ENCODE measurements at regions not wholly inside any gene's neighbourhood (a gene's known extent, or its start where the extent isn't known, plus 50 kb on each side); places are given as distances from the start of the nearest gene placed in this dataset.

DNA sequence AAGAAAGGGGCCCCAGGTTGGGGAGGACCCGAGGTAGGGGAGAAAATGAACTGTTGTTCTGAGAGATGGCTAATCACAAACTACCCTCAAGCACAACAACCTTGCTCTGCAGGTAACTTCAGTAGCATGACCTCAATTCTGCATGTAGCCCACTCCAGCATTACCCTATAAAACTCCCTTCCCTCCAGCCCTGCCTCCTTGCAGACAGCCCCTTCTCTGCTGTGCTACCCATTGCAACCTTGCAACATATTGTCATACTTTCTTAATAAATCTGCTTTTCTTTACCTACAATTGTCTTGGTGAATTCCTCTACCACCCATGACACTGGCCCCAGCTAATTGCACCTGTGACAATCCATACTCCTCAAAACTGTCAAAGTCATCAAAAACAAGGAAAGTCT, 428.9 kb downstream of the MATN1 start:
- Mint-ChIP-seq H3K4me3 (no peak overlapping the region), H3K9me3 (peaks cover 9% of the 10 kb centered on the region), H3K36me3 (no peaks in the 10 kb centered on the region), H3K4me1 (no peaks in the 10 kb centered on the region), H3K27ac (no peak overlapping the region), H3K27me3 (peaks cover 11% of the 10 kb centered on the region)
- ATAC-seq (ENCODE audit: low read depth) (no peak), DNase-seq (ENCODE audit: low spot score in 2 of 2) (peak in 1 of 2 donors; percentile 5)

DNA sequence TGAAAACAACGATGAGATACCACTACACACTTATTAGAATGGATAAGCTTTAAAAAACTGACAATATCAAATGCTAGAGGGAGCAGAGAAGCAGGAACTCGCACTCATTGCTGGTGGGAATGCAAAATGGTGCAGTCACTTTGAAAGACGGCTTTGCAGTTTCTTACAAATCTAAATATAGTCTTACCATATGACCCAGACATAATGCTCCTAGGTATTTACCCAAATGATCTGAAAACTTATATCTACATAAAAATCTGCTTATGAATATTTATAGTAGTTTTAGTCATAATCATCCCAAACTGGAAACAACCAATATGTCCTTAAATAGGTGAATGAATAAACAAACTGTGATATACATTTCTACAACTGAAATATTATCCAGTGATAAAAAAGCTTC, 430.9 kb downstream of the MATN1 start:
- Mint-ChIP-seq H3K4me3 (no peak overlapping the region), H3K4me1 (no peaks in the 10 kb centered on the region), H3K27me3 (peaks cover 8% of the 10 kb centered on the region), H3K36me3 (no peaks in the 10 kb centered on the region), H3K9me3 (peaks cover 4% of the 10 kb centered on the region), H3K27ac (no peak overlapping the region)
- ATAC-seq (ENCODE audit: low read depth) (no peak), DNase-seq (ENCODE audit: low spot score in 2 of 2) (no peak)

DNA sequence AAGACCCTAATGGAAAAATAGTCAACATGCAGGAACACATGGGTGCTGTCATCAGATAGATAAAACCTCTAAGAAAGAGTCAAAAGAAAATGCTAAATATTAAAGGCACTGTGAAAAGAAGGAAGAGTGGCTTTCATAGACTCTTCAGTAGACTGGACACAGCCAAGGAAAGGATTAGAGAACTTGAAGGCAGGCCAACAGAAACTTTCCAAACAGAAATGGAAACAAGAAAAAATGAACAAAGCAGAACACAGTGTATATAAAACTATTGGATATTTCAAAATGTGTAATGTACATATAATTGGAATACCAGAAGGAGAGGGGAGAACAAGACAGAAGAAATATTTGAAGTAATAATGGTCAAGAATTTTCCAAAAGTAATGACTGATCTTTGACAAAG, 431.9 kb downstream of the MATN1 start:
- no peaks in the 10 kb centered on the region for H3K4me1 Mint-ChIP-seq
- ATAC-seq (ENCODE audit: low read depth) (no peak), DNase-seq (ENCODE audit: low spot score in 2 of 2) (no peak)
- H3K27ac Mint-ChIP-seq = no peak overlapping the region
- no peaks in the 10 kb centered on the region for H3K36me3 Mint-ChIP-seq
- no peaks in the 10 kb centered on the region for H3K9me3 Mint-ChIP-seq
- peaks cover 6% of the 10 kb centered on the region for H3K27me3 Mint-ChIP-seq
- H3K4me3 Mint-ChIP-seq = no peak overlapping the region

DNA sequence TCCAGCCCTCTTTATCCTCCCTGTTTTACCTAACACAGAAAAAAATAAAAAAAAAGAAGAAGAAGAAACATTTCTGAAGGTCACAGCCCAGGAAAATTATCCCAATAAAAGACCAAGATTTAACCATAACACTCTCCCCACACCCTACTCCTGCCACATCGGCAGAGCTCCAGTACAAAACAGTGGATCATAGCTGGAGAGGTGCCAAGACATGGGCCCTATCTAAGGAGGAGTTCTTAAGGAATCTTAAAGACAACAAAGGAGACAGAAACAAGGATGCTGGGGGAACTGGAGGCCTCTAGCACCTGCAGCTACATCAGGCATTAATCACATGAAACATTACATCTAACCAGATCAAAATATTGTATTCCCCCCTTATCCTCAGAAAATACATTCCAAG, 432.8 kb downstream of the MATN1 start:
- Mint-ChIP-seq H3K4me3 (no peak overlapping the region), H3K36me3 (no peaks in the 10 kb centered on the region), H3K4me1 (no peaks in the 10 kb centered on the region), H3K27me3 (peaks cover 6% of the 10 kb centered on the region), H3K27ac (no peak overlapping the region), H3K9me3 (no peaks in the 10 kb centered on the region)
- no peak for ATAC-seq (ENCODE audit: low read depth)
- peak in 1 of 2 donors; percentile 2 for DNase-seq (ENCODE audit: low spot score in 2 of 2)

DNA sequence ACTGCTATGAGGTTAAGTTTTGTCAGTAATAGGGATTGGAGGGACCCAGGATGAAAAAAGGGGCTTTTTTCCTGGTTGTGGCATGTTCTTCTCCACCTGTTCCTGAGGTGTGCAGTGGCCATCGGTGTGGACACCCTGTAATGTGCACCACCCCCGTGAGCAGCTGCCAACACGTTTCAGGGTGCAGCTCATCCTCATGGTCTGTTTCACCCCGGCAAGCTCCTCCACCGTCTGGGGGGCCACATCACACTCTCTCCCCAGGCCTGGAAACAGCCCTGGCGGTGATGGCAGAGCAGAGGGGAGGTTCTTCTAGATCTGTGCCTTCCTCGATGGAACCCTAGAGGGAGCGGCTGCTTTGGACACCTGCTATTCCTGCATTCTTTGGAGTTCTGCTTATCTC, 435.4 kb downstream of the MATN1 start:
- DNase-seq (ENCODE audit: low spot score in 2 of 2) = peak in 1 of 2 donors; percentile 4
- Mint-ChIP-seq H3K27me3 (peaks cover 4% of the 10 kb centered on the region), H3K27ac (no peak overlapping the region), H3K4me3 (no peak overlapping the region), H3K9me3 (no peaks in the 10 kb centered on the region), H3K36me3 (no peaks in the 10 kb centered on the region), H3K4me1 (no peaks in the 10 kb centered on the region)
- ATAC-seq (ENCODE audit: low read depth) = no peak

DNA sequence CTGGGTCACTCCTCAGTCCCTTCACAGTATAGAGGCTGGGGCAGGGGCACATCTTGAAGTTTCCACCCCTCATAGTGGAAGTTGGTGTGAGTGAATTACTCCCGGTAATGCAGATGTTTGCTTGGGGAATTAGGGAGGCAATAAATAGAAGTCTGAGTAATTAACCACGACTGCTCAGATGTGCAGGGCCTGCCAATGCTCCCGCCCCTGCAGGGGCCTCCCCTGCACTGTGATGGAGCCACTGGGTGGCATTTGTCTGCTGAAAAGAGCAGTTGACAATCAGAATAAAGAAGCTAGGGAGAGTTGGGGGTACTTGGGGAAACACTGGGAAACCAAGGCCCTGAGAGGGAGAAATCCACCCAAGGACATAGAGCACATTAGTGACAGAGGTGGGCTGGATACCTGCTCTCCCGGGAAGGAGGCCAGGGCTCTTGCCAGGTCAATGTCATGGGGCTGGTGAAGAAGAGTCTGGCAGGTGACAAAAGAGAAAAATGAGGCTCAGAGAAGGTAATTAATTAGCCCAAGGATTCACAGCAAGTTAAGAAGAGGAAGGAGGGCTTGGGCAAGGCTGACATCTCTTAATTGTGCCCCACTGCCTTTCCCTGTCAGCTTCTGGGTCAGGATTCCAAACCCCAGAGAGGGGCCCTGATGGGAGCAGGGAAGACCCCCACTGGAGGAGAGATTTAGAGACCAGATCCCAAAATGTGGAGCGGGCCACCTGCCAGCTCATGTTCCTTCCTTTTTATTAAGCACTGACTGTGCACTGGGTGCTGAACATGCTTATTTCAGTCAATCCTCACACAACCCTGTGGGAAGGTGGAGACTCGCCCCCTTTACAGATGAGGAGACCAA, 436.2 kb downstream of the MATN1 start:
- H3K9me3 Mint-ChIP-seq = no peaks in the 10 kb centered on the region
- ATAC-seq (ENCODE audit: low read depth) (no peak), DNase-seq (ENCODE audit: low spot score in 2 of 2) (peak in 1 of 2 donors; percentile 7)
- H3K36me3 Mint-ChIP-seq = no peaks in the 10 kb centered on the region
- no peaks in the 10 kb centered on the region for H3K4me1 Mint-ChIP-seq
- peaks cover 6% of the 10 kb centered on the region for H3K27me3 Mint-ChIP-seq
- H3K27ac Mint-ChIP-seq = no peak overlapping the region
- H3K4me3 Mint-ChIP-seq = no peak overlapping the region

DNA sequence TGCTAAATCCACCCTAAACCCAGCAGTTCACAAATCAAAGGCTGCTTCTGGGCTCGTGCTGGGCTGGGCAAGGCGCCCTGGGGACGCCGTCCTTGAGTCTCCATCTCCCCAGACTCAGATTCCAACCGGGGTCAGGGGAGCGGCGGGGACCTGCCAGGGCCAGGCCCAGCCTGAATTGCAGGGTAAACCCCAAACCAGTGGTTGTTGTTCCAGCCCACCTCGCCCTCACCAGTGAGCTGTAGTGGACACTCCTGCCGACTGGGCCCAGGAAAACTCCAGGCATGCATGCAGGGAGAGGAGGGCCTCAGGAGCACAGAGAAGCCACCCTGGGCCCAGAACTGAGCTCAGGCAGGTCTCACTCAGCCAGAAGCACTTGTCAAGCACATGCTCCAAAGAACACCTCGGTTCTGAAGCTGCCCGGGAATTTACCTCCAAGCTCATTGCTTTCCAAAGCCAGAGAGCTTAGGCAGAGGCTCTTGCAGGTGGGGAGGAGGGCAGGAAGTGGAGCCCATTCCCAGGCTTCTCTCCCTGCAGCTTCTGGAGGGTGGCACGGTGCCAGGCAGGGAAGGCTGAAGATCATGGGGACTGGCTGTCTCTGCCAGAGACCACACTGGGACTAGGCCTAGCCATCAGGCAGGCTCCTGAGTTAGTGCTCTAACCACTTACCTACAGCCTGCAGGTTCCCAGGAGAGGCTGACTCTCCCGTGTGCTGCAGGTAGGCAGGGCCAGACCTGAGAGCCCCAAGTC, 437.0 kb downstream of the MATN1 start:
- no peak overlapping the region for H3K4me3 Mint-ChIP-seq
- H3K9me3 Mint-ChIP-seq = no peaks in the 10 kb centered on the region
- no peak overlapping the region for H3K27ac Mint-ChIP-seq
- no peaks in the 10 kb centered on the region for H3K36me3 Mint-ChIP-seq
- no peaks in the 10 kb centered on the region for H3K4me1 Mint-ChIP-seq
- ATAC-seq (ENCODE audit: low read depth) = no peak
- peak in 1 of 2 donors; percentile 7 for DNase-seq (ENCODE audit: low spot score in 2 of 2)
- H3K27me3 Mint-ChIP-seq = peaks cover 6% of the 10 kb centered on the region

DNA sequence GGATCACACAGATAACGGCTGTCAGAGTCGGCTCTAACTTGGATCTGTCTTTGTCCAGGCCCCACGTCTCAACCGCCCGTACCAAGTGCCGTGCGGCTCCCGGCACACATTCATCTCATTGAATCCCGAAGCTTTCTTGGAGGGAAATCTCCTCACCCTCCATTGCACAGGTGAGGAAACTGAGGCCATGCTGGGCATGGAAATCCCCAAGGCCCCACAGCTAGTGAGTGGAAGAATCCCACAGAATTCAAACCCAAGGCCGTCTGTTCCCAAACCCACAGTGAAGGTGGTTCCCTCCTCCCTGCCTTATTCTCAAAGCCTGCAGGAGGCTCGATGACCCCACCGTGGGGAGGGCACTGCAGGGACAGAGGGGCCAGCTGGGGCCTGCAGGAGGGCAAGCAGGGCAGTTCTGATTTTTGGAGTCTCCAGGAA, 437.9 kb downstream of the MATN1 start:
- Mint-ChIP-seq H3K4me1 (no peaks in the 10 kb centered on the region), H3K9me3 (no peaks in the 10 kb centered on the region), H3K27me3 (peaks cover 6% of the 10 kb centered on the region), H3K27ac (no peak overlapping the region), H3K4me3 (no peak overlapping the region), H3K36me3 (no peaks in the 10 kb centered on the region)
- DNase-seq (ENCODE audit: low spot score in 2 of 2) = no peak
- no peak for ATAC-seq (ENCODE audit: low read depth)

DNA sequence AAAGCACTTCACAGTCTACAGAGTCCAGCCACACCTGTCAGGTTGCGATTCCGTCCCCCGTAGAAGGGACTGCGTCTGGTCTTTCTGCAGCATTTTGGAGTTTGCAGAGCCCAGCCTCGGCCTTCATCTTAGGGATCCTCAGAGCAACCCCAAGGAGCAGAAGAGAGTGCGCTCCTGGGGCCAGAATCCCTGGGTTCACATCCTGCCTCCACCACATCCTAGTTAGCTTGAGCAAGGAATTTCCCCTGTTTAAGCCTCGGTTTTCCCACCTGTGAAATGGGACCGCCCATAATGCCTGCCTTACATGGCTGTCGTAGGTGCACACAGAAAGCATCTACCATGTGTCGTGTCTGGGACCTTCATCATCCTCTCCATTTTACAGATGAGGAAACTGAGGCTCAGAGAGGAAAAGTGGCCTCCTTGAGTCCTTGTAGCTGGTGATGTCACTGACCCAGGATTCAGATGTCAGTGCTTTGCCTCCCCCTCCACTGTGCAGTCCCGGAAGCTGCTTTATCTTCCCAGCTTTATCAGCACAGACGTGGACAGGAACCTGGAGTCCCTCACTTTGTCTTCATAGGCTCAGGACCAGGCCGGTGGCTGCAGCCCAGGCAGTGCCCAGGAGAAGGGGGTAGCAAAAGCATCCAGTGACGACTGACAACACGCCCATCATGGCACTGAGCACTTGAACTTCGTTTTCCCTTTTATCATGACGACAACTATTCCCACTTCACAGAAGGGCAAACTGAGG, 438.5 kb downstream of the MATN1 start:
- Mint-ChIP-seq H3K4me3 (no peak overlapping the region), H3K27me3 (peaks cover 4% of the 10 kb centered on the region), H3K4me1 (no peaks in the 10 kb centered on the region), H3K27ac (no peak overlapping the region), H3K9me3 (no peaks in the 10 kb centered on the region), H3K36me3 (no peaks in the 10 kb centered on the region)
- ATAC-seq (ENCODE audit: low read depth) (no peak), DNase-seq (ENCODE audit: low spot score in 2 of 2) (peak in 1 of 2 donors; percentile 1)

DNA sequence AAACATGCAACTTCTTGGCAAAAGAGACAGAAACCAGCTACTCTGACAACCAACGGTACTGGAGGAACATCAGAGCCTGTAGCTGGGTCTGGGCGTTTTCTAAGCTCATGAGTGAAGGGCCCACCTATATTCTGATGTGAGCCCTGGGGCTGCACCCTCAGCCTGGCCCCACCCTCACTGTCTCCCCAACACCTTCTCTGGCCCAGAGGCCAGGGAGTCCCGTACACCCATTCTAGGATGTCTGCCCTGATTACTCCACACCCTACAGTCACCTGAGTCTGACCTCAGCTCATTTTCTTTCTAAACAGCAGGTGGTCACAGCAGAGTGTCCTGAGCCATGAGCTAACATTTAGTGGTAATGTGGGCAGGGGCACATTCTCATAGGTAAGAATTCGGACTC, 439.2 kb downstream of the MATN1 start:
- Mint-ChIP-seq H3K27ac (no peak overlapping the region), H3K27me3 (peaks cover 3% of the 10 kb centered on the region), H3K4me1 (no peaks in the 10 kb centered on the region), H3K4me3 (no peak overlapping the region), H3K9me3 (no peaks in the 10 kb centered on the region), H3K36me3 (no peaks in the 10 kb centered on the region)
- no peak for ATAC-seq (ENCODE audit: low read depth)
- no peak for DNase-seq (ENCODE audit: low spot score in 2 of 2)

DNA sequence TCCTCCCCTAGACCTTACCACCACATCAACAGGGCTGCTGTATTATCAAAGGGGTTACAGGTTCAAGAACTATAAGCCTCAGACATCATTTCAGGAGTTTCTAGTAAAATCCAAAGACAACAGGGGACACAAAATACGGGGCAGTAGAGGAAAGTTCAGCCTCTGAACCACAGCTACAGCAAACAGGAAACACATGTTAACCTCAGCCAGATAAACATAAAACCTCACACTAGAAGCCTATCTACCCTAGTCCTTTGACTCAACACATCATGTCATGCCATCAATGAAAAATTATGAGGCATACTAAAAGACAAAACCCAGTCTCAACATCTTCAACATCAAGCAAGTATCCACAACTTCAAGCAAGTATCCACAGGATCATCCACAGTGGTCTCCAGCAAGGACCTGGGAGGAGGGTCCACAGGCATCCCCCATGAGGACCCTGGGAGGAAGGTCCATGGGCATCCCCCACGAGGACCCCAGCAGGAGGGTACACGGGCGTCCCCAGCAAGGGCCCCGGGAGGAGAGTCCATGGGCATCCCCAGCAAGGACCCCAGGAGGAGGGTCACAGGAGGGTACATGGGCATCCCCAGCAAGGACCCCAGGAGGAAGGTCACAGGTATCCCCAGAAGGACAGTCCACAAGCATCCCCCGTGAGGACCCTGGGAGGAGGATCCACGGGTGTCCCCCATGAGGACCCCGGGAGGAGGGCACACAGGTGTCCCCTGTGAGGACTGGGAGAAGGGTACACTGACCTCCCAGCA, 440.0 kb downstream of the MATN1 start:
- no peak overlapping the region for H3K4me3 Mint-ChIP-seq
- no peak for ATAC-seq (ENCODE audit: low read depth)

DNA sequence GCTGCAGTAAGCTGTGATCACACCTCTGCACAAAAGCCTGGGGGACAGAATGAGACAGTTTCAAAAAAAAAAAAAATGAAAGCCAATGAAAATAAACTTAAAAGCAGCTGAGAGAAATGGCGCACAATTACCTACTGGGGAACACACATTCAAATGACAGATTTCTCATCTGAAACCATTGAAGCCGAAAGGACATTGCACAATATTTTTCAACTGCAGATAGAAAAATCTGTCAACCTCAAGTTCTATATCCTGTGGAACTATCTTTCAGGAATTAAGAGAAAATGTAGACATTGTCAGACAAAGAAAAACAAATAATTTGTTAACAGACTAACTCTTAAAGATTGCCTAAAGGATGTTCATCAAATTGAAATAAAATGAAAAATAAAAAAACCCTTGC, 442.8 kb downstream of the MATN1 start:
- Mint-ChIP-seq H3K4me1 (no peaks in the 10 kb centered on the region), H3K9me3 (peaks cover under 1% of the 10 kb centered on the region), H3K36me3 (no peaks in the 10 kb centered on the region), H3K27me3 (peaks cover 8% of the 10 kb centered on the region), H3K27ac (no peak overlapping the region), H3K4me3 (no peak overlapping the region)
- no peak for DNase-seq (ENCODE audit: low spot score in 2 of 2)
- ATAC-seq (ENCODE audit: low read depth) = no peak

More for the DNA sequence above, 440.0 kb downstream of the MATN1 start:
- H3K9me3 Mint-ChIP-seq = no peaks in the 10 kb centered on the region
- H3K27me3 Mint-ChIP-seq = peaks cover 3% of the 10 kb centered on the region
- no peaks in the 10 kb centered on the region for H3K4me1 Mint-ChIP-seq
- H3K27ac Mint-ChIP-seq = no peak overlapping the region
- no peaks in the 10 kb centered on the region for H3K36me3 Mint-ChIP-seq
- DNase-seq (ENCODE audit: low spot score in 2 of 2) = no peak

DNA sequence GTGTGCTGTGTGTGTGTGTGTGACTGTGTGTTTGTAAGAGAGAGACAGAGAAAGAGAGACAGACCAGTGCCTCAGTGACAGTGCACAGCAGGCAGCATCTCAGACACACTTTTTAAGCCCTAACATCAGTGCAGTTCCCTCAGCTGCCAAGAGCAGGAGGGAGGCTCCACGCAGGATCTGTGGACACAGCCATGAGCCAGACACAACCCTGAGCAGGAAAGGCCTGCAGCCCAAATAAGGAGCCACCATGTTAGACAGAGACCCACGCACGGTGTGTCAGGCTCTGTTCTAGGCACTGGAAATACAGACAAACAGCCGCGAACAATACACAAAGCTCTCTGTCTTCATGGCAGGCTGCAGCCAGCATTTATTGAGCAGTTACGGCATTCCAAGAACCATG, 445.5 kb downstream of the MATN1 start:
- Mint-ChIP-seq H3K9me3 (peaks cover 4% of the 10 kb centered on the region), H3K4me3 (no peak overlapping the region), H3K27me3 (peaks cover 12% of the 10 kb centered on the region), H3K4me1 (no peaks in the 10 kb centered on the region), H3K27ac (no peak overlapping the region), H3K36me3 (no peaks in the 10 kb centered on the region)
- no peak for DNase-seq (ENCODE audit: low spot score in 2 of 2)
- no peak for ATAC-seq (ENCODE audit: low read depth)

Data from memory B cell (primary cell).